GM18517 (cell line): ENCODE measurements at regions not wholly inside any gene's neighbourhood (a gene's known extent, or its start where the extent isn't known, plus 50 kb on each side); places are given as distances from the start of the nearest gene placed in this dataset.
"Not testable (repeated sequence)": the region's sequence is repeated elsewhere in the genome, so short reads cannot be mapped to it uniquely, and the experiment has no call there.

Experiments
- ATAC-seq: cut with Tn5 transposase; IDR thresholded peaks from one replicate; pipeline ENCODE4 v1.9.1; 2021; ENCODE audit warnings: mild to moderate bottlenecking, moderate library complexity; ENCODE audit not compliant: unreplicated experiment

DNA sequence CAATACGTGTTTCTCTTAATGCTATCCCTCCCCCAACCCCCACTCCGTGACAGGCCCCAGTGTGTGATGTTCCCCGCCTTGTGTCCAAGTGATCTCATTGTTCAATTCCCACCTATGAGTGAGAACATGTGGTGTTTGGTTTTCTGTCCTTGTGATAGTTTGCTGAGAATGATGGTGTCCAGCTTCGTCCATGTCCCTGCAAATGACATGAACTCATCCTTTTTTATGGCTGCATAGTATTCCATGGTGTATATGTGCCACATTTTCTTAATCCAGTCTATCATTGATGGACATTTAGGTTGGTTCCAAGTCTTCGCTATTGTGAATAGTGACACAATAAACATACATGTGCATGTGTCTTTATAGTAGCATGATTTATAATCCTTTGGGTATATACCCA is 52.5 kb downstream of the KIAA0408 start:
- ATAC-seq = not testable (repeated sequence)

DNA sequence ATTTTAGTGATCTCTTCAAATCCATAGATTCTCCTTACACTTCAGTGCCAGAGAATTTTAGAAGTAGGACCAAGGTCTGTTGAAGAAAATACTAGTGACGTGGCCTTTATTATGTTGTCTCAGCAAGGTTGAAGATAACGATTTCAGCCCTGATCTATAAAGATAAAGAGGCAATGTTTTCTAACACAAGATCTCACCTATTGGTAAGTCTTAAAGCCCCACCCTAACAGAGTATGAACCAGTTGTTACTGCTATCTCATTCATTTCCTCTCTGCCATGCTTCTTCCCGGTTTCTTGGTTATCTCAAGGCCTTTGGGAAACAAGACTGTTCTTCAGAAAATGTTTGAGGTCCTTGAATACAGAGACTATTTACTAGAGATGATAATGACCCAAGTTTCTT is 53.1 kb downstream of the KIAA0408 start:
- ATAC-seq = no peak

DNA sequence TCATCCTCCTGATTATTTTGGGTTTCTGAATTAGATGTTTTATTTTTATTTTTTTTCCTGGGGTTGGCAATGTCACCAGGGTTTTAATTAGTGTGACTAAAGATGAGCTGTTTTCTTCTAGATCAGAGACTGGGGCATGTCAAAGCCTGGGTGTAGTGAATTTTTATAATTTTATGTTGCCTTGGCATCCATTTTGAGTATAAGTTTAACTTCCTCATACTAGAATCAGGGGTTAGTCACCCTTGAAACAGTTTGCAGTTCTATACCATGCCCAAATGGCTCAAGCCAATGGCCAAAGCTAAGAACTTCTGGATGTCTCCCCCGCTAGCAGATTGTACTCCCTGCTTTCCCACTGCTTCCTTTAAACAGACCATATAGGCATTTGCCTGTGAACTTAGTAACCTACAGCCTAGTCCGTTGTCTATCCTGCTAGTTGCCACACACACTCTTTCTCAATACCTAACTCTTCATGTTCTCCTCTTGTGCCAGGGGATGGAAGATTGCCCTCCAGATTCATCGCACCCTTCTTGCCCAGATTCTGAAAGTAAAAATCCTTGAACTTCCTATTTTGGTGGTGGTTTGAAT is 54.5 kb downstream of the KIAA0408 start:
- no peak for ATAC-seq

DNA sequence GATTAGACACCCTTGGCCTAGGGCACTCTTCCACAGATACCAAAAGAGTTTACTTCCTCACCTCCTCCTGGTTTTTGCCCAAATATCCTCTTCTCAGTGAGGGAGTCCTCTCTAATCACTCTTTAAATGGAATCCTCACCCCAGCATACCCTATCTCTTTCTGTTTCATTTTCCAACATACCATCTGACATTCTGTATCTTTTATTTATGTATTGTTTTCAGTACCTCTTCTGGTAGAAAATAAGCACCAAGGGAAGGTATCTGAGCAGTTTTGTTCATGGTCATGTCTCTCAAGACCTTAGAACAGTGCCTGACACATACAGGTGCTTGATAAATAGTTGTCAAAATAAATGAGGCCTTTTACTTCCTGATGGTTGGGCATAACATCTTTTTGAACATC is 55.1 kb downstream of the KIAA0408 start:
- peak; percentile 88 for ATAC-seq

DNA sequence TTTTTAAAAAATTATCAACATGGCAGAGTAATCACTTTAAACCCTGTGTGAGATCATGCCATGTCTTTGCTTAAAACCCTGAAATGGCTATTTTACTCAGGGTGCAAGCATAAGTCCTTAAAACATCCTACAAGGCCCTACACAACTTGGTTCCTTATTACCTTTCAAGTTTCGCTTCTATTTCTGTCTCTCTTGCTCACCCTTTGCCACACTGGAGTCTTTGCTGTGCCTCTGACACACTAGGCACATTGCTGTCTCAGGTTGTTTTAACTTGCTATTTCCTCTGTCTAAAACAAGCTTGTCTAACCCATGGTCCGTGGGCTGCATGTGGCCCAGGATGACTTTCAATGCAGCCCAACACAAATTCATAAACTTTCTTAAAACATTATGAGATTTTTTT is 55.6 kb downstream of the KIAA0408 start:
- ATAC-seq = peak; percentile 84

DNA sequence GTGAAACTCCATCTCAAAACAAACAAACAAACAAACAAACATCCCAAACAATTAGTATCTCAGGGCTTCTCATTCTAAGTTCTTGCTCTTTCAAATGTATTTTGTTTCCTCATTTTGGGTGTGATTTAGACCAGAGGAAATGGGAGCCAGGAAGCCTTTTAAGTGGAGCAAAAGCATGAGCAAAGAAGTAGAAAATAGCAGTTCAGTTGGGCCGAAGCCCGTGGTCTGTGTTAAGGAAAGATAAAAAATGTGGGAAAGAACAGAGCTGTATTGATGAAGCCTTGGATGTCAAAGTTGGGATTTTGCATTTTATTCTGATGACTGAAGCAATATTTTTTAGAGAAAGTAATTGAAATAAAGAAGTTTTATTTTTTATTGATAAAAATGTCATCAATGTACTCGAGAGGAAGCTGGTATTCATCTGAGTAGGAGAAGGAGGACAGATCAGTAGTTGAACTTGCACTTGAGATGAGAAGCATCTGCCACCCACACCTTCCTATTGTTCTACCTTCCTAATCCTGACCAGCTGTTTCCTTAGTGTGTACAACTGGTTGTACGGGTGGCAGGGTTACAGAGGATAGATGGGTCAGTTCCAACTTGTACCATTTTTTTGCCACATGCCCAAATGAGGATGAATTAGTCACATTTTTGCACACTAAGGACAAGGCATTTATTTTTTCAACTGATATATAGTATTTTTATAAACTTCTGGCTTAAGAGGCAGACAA is 56.1 kb downstream of the KIAA0408 start:
- peak; percentile 36 for ATAC-seq

DNA sequence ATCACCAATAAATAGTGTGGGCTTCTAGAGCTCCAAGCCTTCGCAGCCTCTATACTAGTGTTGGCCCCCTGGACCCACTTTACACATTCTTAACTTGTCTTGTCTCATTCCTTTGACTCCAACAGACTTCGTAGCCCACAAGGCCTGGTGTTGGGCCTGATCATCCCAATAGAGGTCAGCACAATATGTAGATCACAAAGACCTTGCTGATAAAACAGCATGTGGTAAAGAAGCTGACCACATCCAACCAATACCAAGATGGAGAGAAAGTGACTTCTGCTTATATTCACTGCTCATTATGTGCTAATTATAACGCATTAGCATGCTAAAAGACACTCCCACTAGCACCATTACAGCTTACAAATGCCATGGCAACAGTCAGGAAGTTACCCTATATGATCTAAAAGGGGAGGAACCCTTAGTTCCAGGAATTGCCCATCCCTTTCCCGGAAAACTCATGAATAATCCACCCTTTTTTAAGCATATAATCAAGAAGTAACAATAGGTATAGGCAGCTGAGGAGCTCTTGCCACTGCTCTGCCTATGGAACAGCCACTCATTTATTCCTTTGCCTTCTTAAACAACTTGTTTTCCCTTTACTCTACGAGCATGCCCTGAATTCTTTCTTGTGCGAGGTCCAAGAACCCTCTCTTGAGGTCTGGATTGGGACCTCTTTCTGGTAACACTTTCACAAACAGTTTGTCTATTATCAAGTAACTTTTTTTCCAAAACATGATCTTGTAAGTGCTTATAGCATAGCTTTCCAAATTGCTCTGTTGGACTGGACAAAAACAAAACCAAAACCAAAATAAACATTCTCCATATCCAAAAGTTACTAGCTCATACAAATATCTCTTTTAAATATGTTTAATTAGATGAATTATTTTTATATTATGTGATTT is 54.6 kb upstream of the ECHDC1 start:
- no peak for ATAC-seq

DNA sequence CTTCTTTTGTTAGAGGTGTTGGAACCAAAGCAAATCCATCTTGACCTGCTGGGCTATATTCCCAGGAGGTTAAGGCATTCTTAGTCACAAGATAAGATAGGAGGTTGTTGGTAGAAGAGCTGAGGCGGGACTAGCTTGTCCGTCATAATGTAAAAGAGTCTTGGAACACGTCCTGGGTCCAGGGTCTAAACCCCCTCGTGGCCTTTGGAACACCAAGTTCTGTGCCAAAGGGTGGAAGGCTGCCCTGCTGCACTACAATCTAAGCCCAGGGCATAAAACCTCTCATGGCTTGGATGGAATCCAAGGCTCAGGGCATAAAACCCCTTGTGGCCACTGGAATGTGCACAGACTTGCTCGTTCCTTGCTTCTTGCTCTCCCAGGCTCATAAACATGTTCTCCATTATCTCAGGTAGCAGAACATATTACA is 53.8 kb upstream of the ECHDC1 start:
- ATAC-seq = not testable (repeated sequence)
